Heart left ventricle (tissue), 13 donors: ENCODE measurements at regions not wholly inside any gene's neighbourhood (a gene's known extent, or its start where the extent isn't known, plus 50 kb on each side); places are given as distances from the start of the nearest gene placed in this dataset.

Experiments used
- POLR2A ChIP-seq, 2 donors: fragments of 450-650 bp; IDR thresholded peaks; one replicate each; pipeline ENCODE4 v1.6.1; 2017; ENCODE audit warnings: antibody characterized with exemption in 2 of 2, mild to moderate bottlenecking in 2 of 2, moderate library complexity in 2 of 2
- TF ChIP-seq, protein P1 (sequence below), 12 donors: fragments of 200-600 bp; sonication (generic) in 4 of 12; IDR thresholded peaks; one replicate each; pipeline versions ENCODE4 v1.5.0 to v1.8.0; 2018 to 2022; ENCODE audit warnings: antibody characterized with exemption in 12 of 12, mild to moderate bottlenecking in 5 of 12
- donor health status: ischemic (EF 13 %, LVEDD 7.1; RV severe dilation, severe dysfunction).
- donor health status: DM: no; HTN: yes; CAD: no.
- donor health status: DM: no; HTN: no; CAD: no.
- donor health status: ischemic (EF 25% LVEDD 6.9; RV normal size, moderate dysfunction).
- donor health status: ischemic (EF 25% LVEDD 5.7; RV mildly dilated, moderate dysfunction).
- donor health status: ischemic (EF 35%, LVEDD 5.7; RV mildly dilated, moderate dysfunction).
- donor health status: nonischemic (EF 11% LVEDD 7.7; RV severe dilation, severe dysfunction).
- donor health status: DM: yes; HTN: yes; CAD: no.
- donor health status: PGD.
- donor health status: ischemic (EF 29% LVEDD 5.4; RV normal size, mild dysfunction).
- donor health status: nonischemic (EF 23%, LVEDD 6.1; RV moderate dilation, normal function).

DNA sequence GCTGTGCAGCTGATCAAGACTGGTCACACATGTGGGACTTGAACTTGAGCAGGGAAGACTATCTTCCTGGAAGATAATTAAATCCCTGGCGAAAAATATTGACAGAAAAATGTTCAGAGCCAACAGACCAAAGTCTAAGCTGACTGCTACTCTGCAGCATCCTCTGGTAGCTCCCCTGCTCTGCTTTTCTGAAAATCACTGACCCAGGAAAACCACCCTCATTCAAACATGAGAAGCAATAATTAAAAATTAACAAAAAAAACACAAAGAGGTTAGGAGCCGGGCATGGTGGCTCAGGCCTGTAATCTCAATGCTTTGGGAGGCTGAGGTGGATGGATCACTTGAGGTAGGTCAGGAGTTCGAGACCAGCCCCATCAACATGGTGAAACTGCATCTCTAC, 151.9 kb downstream of the SCG2 start:
- TF ChIP-seq POLR2A (IDR thresholded peaks at IDR 0.05) = no peak
- TF ChIP-seq, protein P1, sequence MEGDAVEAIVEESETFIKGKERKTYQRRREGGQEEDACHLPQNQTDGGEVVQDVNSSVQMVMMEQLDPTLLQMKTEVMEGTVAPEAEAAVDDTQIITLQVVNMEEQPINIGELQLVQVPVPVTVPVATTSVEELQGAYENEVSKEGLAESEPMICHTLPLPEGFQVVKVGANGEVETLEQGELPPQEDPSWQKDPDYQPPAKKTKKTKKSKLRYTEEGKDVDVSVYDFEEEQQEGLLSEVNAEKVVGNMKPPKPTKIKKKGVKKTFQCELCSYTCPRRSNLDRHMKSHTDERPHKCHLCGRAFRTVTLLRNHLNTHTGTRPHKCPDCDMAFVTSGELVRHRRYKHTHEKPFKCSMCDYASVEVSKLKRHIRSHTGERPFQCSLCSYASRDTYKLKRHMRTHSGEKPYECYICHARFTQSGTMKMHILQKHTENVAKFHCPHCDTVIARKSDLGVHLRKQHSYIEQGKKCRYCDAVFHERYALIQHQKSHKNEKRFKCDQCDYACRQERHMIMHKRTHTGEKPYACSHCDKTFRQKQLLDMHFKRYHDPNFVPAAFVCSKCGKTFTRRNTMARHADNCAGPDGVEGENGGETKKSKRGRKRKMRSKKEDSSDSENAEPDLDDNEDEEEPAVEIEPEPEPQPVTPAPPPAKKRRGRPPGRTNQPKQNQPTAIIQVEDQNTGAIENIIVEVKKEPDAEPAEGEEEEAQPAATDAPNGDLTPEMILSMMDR (IDR thresholded peaks at IDR 0.05) = no peak
